Stomach (tissue), 4 donors: ENCODE measurements at regions not wholly inside any gene's neighbourhood (a gene's known extent, or its start where the extent isn't known, plus 50 kb on each side); places are given as distances from the start of the nearest gene placed in this dataset.

ENCODE experiments used
- POLR2AphosphoS5 ChIP-seq, 3 donors: sonication (generic); formaldehyde crosslinking; IDR thresholded peaks; one replicate each; pipeline ENCODE4 v1.6.1; 2016; ENCODE audit warnings: antibody characterized with exemption in 3 of 3
- TF ChIP-seq, protein P1 (sequence below), 7 experiments: fragments of 450-650 bp in 4 of 7; fragments of 200-600 bp in 3 of 7; sonication (generic) in 3 of 7; IDR thresholded peaks; one replicate each; pipeline ENCODE4 v1.5.1; 2016 to 2019; ENCODE audit warnings: antibody characterized with exemption in 7 of 7, control low read depth in 2 of 7, mild to moderate bottlenecking in 1 of 7

DNA sequence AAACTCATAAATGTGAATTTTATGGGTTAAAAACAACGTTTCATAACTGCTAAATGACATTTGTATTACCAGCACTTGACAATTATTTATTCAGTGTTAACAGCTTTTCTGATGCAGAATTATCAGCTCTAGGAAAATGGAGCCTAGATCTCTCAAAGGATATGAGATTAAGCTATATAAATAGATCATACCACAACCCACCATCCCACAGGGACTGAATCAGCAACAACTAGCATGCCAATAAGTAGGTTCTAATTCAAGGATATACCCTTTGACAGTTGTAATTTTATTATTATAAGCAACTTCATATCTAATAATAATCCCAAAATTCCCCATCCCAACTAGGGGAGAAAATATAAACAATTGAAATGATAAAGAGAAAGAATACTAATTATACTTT is 275.4 kb upstream of the RGS18 start:
- TF ChIP-seq, protein P1, sequence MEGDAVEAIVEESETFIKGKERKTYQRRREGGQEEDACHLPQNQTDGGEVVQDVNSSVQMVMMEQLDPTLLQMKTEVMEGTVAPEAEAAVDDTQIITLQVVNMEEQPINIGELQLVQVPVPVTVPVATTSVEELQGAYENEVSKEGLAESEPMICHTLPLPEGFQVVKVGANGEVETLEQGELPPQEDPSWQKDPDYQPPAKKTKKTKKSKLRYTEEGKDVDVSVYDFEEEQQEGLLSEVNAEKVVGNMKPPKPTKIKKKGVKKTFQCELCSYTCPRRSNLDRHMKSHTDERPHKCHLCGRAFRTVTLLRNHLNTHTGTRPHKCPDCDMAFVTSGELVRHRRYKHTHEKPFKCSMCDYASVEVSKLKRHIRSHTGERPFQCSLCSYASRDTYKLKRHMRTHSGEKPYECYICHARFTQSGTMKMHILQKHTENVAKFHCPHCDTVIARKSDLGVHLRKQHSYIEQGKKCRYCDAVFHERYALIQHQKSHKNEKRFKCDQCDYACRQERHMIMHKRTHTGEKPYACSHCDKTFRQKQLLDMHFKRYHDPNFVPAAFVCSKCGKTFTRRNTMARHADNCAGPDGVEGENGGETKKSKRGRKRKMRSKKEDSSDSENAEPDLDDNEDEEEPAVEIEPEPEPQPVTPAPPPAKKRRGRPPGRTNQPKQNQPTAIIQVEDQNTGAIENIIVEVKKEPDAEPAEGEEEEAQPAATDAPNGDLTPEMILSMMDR (IDR thresholded peaks at IDR 0.05), result no peak
- no peak for TF ChIP-seq POLR2AphosphoS5 (IDR thresholded peaks at IDR 0.05)
